Neural progenitor cell (in vitro differentiated cells): ENCODE measurements at regions not wholly inside any gene's neighbourhood (a gene's known extent, or its start where the extent isn't known, plus 50 kb on each side); places are given as distances from the start of the nearest gene placed in this dataset.
"Not testable (repeated sequence)": the region's sequence is repeated elsewhere in the genome, so short reads cannot be mapped to it uniquely, and the experiment has no call there.

Experiments
- CTCF ChIP-seq: fragments of 200-600 bp; sonication (generic); IDR thresholded peaks from 2 replicates; pipeline ENCODE4 v1.5.1; 2017; ENCODE audit warnings: antibody characterized with exemption, mild to moderate bottlenecking
- EZH2 ChIP-seq: fragments of 200-600 bp; sonication (generic); IDR thresholded peaks from 2 replicates; pipeline ENCODE4 v1.6.1; 2017; ENCODE audit warnings: antibody characterized with exemption, mild to moderate bottlenecking, moderate library complexity
- EZH2phosphoT487 ChIP-seq: fragments of 200-600 bp; sonication (generic); IDR thresholded peaks from 2 replicates; pipeline ENCODE4 v1.6.1; 2017; ENCODE audit warnings: antibody characterized with exemption

GRCh38 chr2:87521057-87521456, 226.8 kb upstream of the PLGLB2 start:
- TF ChIP-seq CTCF, EZH2, EZH2phosphoT487: not testable (repeated sequence)
